Left cardiac atrium (tissue), 4 donors: ENCODE measurements at regions not wholly inside any gene's neighbourhood (a gene's known extent, or its start where the extent isn't known, plus 50 kb on each side); places are given as distances from the start of the nearest gene placed in this dataset.

ENCODE experiments used
- ATAC-seq, 2 donors: fragments of 200-7000 bp; cut with Tn5 transposase; one replicate each; pipeline ENCODE4 v1.9.1; 2020; ENCODE audit warnings: mild to moderate bottlenecking in 2 of 2, moderate library complexity in 2 of 2
- DNase-seq: peaks from one replicate; pipeline ENCODE4 v3.0.0-alpha.2; 2020
- intact Hi-C, 2 donors: fragments of 100-400 bp; cut with DNase I; formaldehyde crosslinking; loops; one replicate each; pipeline versions ENCODE4 v1.14.1 to v1.15.1; 2022 to 2023
- donor health status: DM: no; HTN: yes; CAD: no.
- donor health status: DM: no; HTN: yes; CAD: no; lungs with severe emphysema.
- donor health status: DM: yes; HTN: yes; CAD: no.
- donor health status: Dilated cardiomyopathy.

- intact Hi-C loops = no loop called here
- ATAC-seq (peak in 1 of 2 donors; percentile 61), DNase-seq (peak; percentile 19)
Observed at GRCh38 chr9:13707612-13708576, 428.4 kb upstream of the MPDZ start.

- DNase-seq (peak; percentile 44), ATAC-seq (peak; percentile 92 to 95)
- intact Hi-C loops = no loop called here
Observed at GRCh38 chr9:13705918-13706317, 426.4 kb upstream of the MPDZ start.

- DNase-seq (peak; percentile 22), ATAC-seq (peak; percentile 42 to 83)
- intact Hi-C loops = no loop called here
Observed at GRCh38 chr9:13705373-13705772, 425.9 kb upstream of the MPDZ start.

- DNase-seq = no peak
- ATAC-seq = no peak
- intact Hi-C loops = no loop called here
Observed at GRCh38 chr9:13690595-13690994, 411.1 kb upstream of the MPDZ start.

GRCh38 chr9:13689925-13690324, 410.4 kb upstream of the MPDZ start:
- ATAC-seq (no peak), DNase-seq (no peak)
- intact Hi-C loops = loop anchor here in 1 of 2 donors (5.0 kb wide), 1 partner anchor 263 kb away; no protein-coding TSS in a partner anchor

GRCh38 chr9:13688990-13689600, 409.6 kb upstream of the MPDZ start:
- no peak for DNase-seq
- intact Hi-C loops = loop anchor here in 1 of 2 donors (5.0 kb wide), 1 partner anchor 262 kb away; no protein-coding TSS in a partner anchor
- no peak for ATAC-seq

- no peak for DNase-seq
Observed at GRCh38 chr9:13688223-13688989, 408.9 kb upstream of the MPDZ start.

GRCh38 chr9:13684656-13685055, 405.2 kb upstream of the MPDZ start:
- intact Hi-C loops = loop anchor here (5.0 kb wide), 2 partner anchors 232 to 257 kb away; no protein-coding TSS in a partner anchor
- no peak for DNase-seq
- ATAC-seq = no peak

More at GRCh38 chr9:13688223-13688989, 408.9 kb upstream of the MPDZ start:
- intact Hi-C loops = loop anchor here in 1 of 2 donors (5.0 kb wide), 1 partner anchor 261 kb away; no protein-coding TSS in a partner anchor
- no peak for ATAC-seq

GRCh38 chr9:13677801-13678200, 398.3 kb upstream of the MPDZ start:
- intact Hi-C loops = no loop called here
- no peak for ATAC-seq
- DNase-seq = no peak

GRCh38 chr9:13675638-13676000, 396.1 kb upstream of the MPDZ start:
- no peak for DNase-seq
- peak; percentile 27 to 53 for ATAC-seq
- intact Hi-C loops = no loop called here

GRCh38 chr9:13674926-13675637, 395.6 kb upstream of the MPDZ start:
- ATAC-seq (no peak), DNase-seq (no peak)
- intact Hi-C loops = no loop called here

- ATAC-seq (no peak), DNase-seq (no peak)
- intact Hi-C loops = no loop called here
Observed at GRCh38 chr9:13673348-13673747, 393.9 kb upstream of the MPDZ start.

GRCh38 chr9:13665418-13666066, 386.1 kb upstream of the MPDZ start:
- DNase-seq (no peak), ATAC-seq (no peak)
- intact Hi-C loops = no loop called here

GRCh38 chr9:13661014-13661413, 381.5 kb upstream of the MPDZ start:
- intact Hi-C loops = no loop called here
- ATAC-seq = no peak
- no peak for DNase-seq

- intact Hi-C loops = no loop called here
- peak; percentile 96 for ATAC-seq
- no peak for DNase-seq
Observed at GRCh38 chr9:13651969-13652663, 372.6 kb upstream of the MPDZ start.

GRCh38 chr9:13651526-13651925, 372.0 kb upstream of the MPDZ start:
- intact Hi-C loops = no loop called here
- peak; percentile 46 to 51 for ATAC-seq

GRCh38 chr9:13648676-13649075, 369.2 kb upstream of the MPDZ start:
- intact Hi-C loops = no loop called here
- DNase-seq (no peak), ATAC-seq (no peak)

More at GRCh38 chr9:13651526-13651925, 372.0 kb upstream of the MPDZ start:
- no peak for DNase-seq

- DNase-seq = no peak
- intact Hi-C loops = no loop called here
- ATAC-seq = no peak
Observed at GRCh38 chr9:13648068-13648467, 368.6 kb upstream of the MPDZ start.
